Stromal cell of bone marrow (primary cell): ENCODE measurements at regions not wholly inside any gene's neighbourhood (a gene's known extent, or its start where the extent isn't known, plus 50 kb on each side); places are given as distances from the start of the nearest gene placed in this dataset.

ENCODE experiments used
- DNase-seq: peaks from one replicate; pipeline ENCODE4 v3.0.0-alpha.2; 2012; ENCODE audit warnings: low read depth

GRCh38 chr3:176932433-176932832 lies 264.8 kb downstream of the TBL1XR1 start:
- no peak for DNase-seq

GRCh38 chr3:176931991-176932390 lies 265.3 kb downstream of the TBL1XR1 start:
- no peak for DNase-seq

- no peak for DNase-seq
Measured at GRCh38 chr3:176930942-176931341, 266.3 kb downstream of the TBL1XR1 start.

GRCh38 chr3:176928582-176928931 lies 268.7 kb downstream of the TBL1XR1 start:
- no peak for DNase-seq

GRCh38 chr3:176927706-176928581 lies 269.3 kb downstream of the TBL1XR1 start:
- DNase-seq = no peak

- no peak for DNase-seq
Measured at GRCh38 chr3:176927280-176927679, 270.0 kb downstream of the TBL1XR1 start.

GRCh38 chr3:176926688-176927087 lies 270.6 kb downstream of the TBL1XR1 start:
- no peak for DNase-seq

GRCh38 chr3:176926034-176926433 lies 271.2 kb downstream of the TBL1XR1 start:
- no peak for DNase-seq

GRCh38 chr3:176920766-176921160 lies 276.5 kb downstream of the TBL1XR1 start:
- DNase-seq = no peak

GRCh38 chr3:176919836-176920765 lies 277.2 kb downstream of the TBL1XR1 start:
- peak; percentile 16 for DNase-seq

GRCh38 chr3:176916777-176917176 lies 280.5 kb downstream of the TBL1XR1 start:
- no peak for DNase-seq

GRCh38 chr3:176914764-176915163 lies 282.5 kb downstream of the TBL1XR1 start:
- DNase-seq = peak; percentile 13

GRCh38 chr3:176911579-176911978 lies 285.7 kb downstream of the TBL1XR1 start:
- no peak for DNase-seq

- no peak for DNase-seq
Measured at GRCh38 chr3:176909044-176909443, 288.2 kb downstream of the TBL1XR1 start.

GRCh38 chr3:176906046-176906905 lies 291.0 kb downstream of the TBL1XR1 start:
- DNase-seq = no peak

GRCh38 chr3:176905331-176905730 lies 292.0 kb downstream of the TBL1XR1 start:
- DNase-seq = no peak

- no peak for DNase-seq
Measured at GRCh38 chr3:176904506-176904905, 292.8 kb downstream of the TBL1XR1 start.

- DNase-seq = no peak
Measured at GRCh38 chr3:176896640-176897039, 300.6 kb downstream of the TBL1XR1 start.

- no peak for DNase-seq
Measured at GRCh38 chr3:176896165-176896564, 301.1 kb downstream of the TBL1XR1 start.

- no peak for DNase-seq
Measured at GRCh38 chr3:176879710-176880109, 317.6 kb downstream of the TBL1XR1 start.

- no peak for DNase-seq
Measured at GRCh38 chr3:176873261-176873660, 324.0 kb downstream of the TBL1XR1 start.

- DNase-seq = peak; percentile 9
Measured at GRCh38 chr3:176872771-176873209, 324.5 kb downstream of the TBL1XR1 start.
